Osteocyte (in vitro differentiated cells): ENCODE measurements at regions not wholly inside any gene's neighbourhood (a gene's known extent, or its start where the extent isn't known, plus 50 kb on each side); places are given as distances from the start of the nearest gene placed in this dataset.
A peak's percentile ranks its signal among the peaks of the same experiment; 100 is the strongest.

ENCODE experiments used
- DNase-seq: peaks from one replicate; pipeline ENCODE4 v3.0.0; 2021; ENCODE audit warnings: mixed read lengths; ENCODE audit not compliant: unreplicated experiment; ENCODE audit errors: extremely low spot score
- H3K27ac Mint-ChIP-seq: one replicate; pipeline ENCODE4 v1.8.0; 2021; ENCODE audit warnings: mild to moderate bottlenecking, mixed read lengths; ENCODE audit not compliant: unreplicated experiment
- H3K27me3 Mint-ChIP-seq: one replicate; pipeline ENCODE4 v1.8.0; 2021; ENCODE audit warnings: mixed read lengths; ENCODE audit not compliant: unreplicated experiment
- H3K36me3 Mint-ChIP-seq: one replicate; pipeline ENCODE4 v1.8.0; 2021; ENCODE audit warnings: mixed read lengths; ENCODE audit not compliant: unreplicated experiment
- H3K4me1 Mint-ChIP-seq: one replicate; pipeline ENCODE4 v1.8.0; 2021; ENCODE audit warnings: mixed read lengths; ENCODE audit not compliant: unreplicated experiment
- H3K4me3 Mint-ChIP-seq: one replicate; pipeline ENCODE4 v1.8.0; 2021; ENCODE audit warnings: mild to moderate bottlenecking, moderate library complexity, mixed read lengths; ENCODE audit not compliant: unreplicated experiment
- H3K9me3 Mint-ChIP-seq: one replicate; pipeline ENCODE4 v1.8.0; 2021; ENCODE audit warnings: mixed read lengths; ENCODE audit not compliant: unreplicated experiment
- CTCF ChIP-seq: fragments of 200-600 bp; sonication (generic); IDR thresholded peaks from 2 replicates; pipeline ENCODE4 v1.5.0; 2021; ENCODE audit warnings: antibody characterized with exemption, mild to moderate bottlenecking, moderate library complexity

GRCh38 chr11:104830508-104830907 is 67.8 kb downstream of the CASP12 start:
- no peak overlapping the region for H3K4me3 Mint-ChIP-seq

GRCh38 chr11:104830080-104830479 is 68.2 kb downstream of the CASP12 start:
- Mint-ChIP-seq H3K27ac (peak overlapping the region; percentile 24), H3K27me3 (no peaks in the 10 kb centered on the region), H3K9me3 (no peaks in the 10 kb centered on the region), H3K36me3 (no peaks in the 10 kb centered on the region), H3K4me1 (peaks cover 15% of the 10 kb centered on the region), H3K4me3 (no peak overlapping the region)
- no peak for TF ChIP-seq CTCF
- no peak for DNase-seq

More at GRCh38 chr11:104830508-104830907, 67.8 kb downstream of the CASP12 start:
- Mint-ChIP-seq H3K36me3 (no peaks in the 10 kb centered on the region), H3K4me1 (peaks cover 15% of the 10 kb centered on the region), H3K9me3 (no peaks in the 10 kb centered on the region), H3K27me3 (no peaks in the 10 kb centered on the region), H3K27ac (no peak overlapping the region)
- DNase-seq: no peak
- TF ChIP-seq CTCF: no peak

GRCh38 chr11:104826772-104827171 is 71.5 kb downstream of the CASP12 start:
- H3K4me3 Mint-ChIP-seq: no peak overlapping the region
- no peak for TF ChIP-seq CTCF
- H3K27me3 Mint-ChIP-seq: no peaks in the 10 kb centered on the region
- peaks cover 15% of the 10 kb centered on the region for H3K4me1 Mint-ChIP-seq
- DNase-seq: no peak
- H3K9me3 Mint-ChIP-seq: no peaks in the 10 kb centered on the region
- H3K36me3 Mint-ChIP-seq: no peaks in the 10 kb centered on the region
- no peak overlapping the region for H3K27ac Mint-ChIP-seq

GRCh38 chr11:104823657-104824056 is 74.6 kb downstream of the CASP12 start:
- no peaks in the 10 kb centered on the region for H3K36me3 Mint-ChIP-seq
- H3K27ac Mint-ChIP-seq: no peak overlapping the region
- no peak for DNase-seq
- peak; percentile 21 for TF ChIP-seq CTCF
- H3K27me3 Mint-ChIP-seq: no peaks in the 10 kb centered on the region
- no peak overlapping the region for H3K4me3 Mint-ChIP-seq
- peaks cover 6% of the 10 kb centered on the region for H3K4me1 Mint-ChIP-seq
- H3K9me3 Mint-ChIP-seq: no peaks in the 10 kb centered on the region

- Mint-ChIP-seq H3K4me3 (no peak overlapping the region), H3K36me3 (no peaks in the 10 kb centered on the region), H3K27ac (no peak overlapping the region), H3K4me1 (no peaks in the 10 kb centered on the region), H3K9me3 (no peaks in the 10 kb centered on the region), H3K27me3 (no peaks in the 10 kb centered on the region)
- TF ChIP-seq CTCF: no peak
- DNase-seq: no peak
Measured at GRCh38 chr11:104820431-104820830, 77.8 kb downstream of the CASP12 start.
